HG03039 (cell line): ENCODE measurements at regions not wholly inside any gene's neighbourhood (a gene's known extent, or its start where the extent isn't known, plus 50 kb on each side); places are given as distances from the start of the nearest gene placed in this dataset.
"Not testable (repeated sequence)": the region's sequence is repeated elsewhere in the genome, so short reads cannot be mapped to it uniquely, and the experiment has no call there.

ENCODE experiments used
- ATAC-seq: cut with Tn5 transposase; IDR thresholded peaks from one replicate; pipeline ENCODE4 v1.9.1; 2021; ENCODE audit warnings: mild to moderate bottlenecking, moderate library complexity; ENCODE audit not compliant: unreplicated experiment

DNA sequence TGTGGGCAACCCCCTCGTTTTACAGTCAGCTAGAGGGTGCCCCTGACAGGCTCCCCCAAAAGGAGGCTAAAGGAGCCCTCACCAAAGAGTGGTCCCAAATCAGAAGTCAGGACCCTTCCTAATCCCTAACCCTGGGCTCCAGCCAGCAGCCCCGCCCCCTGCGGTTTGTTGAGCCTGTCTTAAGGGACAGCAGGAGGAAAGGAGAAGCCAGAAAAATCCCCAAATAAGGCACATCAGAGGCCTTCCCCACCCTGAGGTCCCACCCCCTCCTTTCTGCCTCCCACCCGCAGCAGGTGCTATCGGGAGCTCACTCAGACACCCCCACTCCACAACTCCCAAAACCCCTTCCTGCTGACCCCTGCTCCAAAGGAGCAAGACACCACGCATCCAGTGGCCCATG lies 127.2 kb downstream of the TNFRSF13B start:
- ATAC-seq: not testable (repeated sequence)

- not testable (repeated sequence) for ATAC-seq
These were observed 128.4 kb downstream of the TNFRSF13B start for GRCh38 chr17:16843511-16843910.

- ATAC-seq: not testable (repeated sequence)
These were observed 129.6 kb downstream of the TNFRSF13B start for GRCh38 chr17:16842346-16842745.

- not testable (repeated sequence) for ATAC-seq
These were observed 130.0 kb downstream of the TNFRSF13B start for GRCh38 chr17:16841896-16842295.

- not testable (repeated sequence) for ATAC-seq
These were observed 131.7 kb downstream of the TNFRSF13B start for GRCh38 chr17:16840219-16840618.

DNA sequence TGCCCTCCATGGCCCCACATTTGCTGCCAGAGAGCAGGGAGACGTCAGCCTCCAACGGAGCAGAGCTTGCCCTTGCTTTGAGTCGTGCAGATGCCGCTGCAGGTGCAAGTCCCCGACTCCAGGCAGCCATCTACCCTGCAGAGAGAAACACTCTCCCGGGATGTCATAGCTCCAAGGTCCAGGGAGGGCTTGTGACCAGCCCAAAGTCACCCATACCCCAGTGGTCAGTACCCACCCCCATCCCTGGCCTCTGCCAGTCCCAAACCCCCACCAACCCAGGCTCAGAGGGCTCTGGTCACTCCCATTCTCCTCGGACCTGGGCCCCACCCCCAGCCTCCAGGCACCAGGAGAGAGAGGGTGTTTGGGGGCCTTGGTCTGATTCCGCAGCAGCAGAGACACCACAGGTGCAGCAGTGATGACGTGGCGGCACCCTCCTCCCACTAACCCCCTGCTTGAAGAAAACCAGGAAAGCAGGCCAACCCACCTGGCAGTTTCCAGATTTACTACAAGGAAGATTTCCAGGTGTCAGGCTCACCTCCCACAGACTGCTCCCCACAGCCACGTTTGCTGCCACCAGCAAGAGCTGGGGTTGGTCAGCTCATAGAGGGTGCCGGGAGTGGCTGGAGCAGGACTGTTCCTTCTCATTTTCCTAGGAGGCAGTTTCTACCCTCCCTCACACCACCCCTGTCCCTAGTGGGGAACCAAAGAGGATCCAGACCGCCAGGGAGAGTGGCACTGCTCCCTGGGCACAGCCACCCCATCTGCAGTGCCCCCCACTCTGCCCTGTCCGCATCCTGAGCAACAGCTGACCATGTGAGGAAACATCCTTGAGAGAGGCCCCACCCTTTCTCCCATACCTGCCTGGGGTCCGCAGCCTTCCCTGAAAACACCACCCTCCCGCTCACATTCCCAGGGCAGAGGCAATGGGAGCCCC lies 132.4 kb downstream of the TNFRSF13B start:
- ATAC-seq: not testable (repeated sequence)

GRCh38 chr17:16838795-16839194 lies 133.1 kb downstream of the TNFRSF13B start:
- not testable (repeated sequence) for ATAC-seq

DNA sequence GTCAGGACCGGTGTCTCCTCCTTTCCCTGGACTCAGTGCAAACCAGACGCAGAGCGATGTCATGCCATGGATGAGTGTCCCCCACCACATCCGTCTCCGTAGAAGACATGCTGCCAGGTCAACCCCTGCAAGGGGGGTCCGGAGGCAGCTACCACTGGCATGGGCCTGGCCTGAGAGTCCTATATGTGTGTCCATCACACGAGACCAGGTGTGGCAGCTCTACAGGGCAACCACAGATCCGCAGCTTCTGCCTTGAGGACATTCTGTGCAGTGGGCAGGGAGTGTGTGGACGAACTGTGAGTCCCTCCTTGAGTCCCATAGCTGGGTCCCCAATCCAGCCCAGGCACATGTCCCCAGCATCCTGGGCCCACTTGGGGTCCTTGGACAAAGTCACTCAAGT lies 133.6 kb downstream of the TNFRSF13B start:
- not testable (repeated sequence) for ATAC-seq

DNA sequence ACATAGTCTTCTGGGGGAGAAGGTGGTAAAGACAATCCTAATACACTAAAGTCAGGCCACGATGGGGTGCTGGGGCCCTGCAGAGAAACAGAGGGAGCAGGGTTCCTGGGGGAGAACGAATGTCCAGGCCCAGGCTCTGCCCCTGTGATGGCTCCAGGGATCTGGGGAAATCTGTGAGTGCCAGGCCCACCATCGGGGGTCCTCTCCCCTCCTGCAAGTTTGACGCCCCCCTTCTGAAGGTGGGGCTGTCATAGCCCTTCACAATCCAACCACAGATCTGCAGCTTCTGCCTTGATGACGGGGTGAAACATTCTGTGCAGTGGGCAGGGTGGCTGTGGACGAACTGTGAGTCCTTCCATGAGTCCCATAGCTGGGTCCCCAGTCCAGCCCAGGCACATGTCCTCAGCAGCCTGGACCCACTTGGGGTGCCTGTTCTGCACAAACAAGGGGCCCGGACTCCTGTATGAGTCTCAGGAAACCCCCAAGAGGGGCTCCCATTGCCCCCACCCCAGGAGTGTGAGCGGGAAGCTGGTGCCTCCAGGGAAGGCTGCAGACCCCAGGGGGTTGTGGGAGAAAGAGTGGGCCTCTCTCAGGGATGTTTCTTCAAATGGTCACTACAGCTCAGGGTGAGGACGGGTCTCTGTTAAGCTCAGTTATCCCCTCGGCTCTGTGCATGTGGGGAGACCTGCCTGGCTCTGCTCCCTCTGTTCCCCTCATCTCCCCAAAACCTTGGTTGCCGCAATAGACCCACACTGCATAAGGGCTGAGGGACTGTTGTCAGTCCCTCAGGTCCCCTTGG lies 134.3 kb downstream of the TNFRSF13B start:
- not testable (repeated sequence) for ATAC-seq

DNA sequence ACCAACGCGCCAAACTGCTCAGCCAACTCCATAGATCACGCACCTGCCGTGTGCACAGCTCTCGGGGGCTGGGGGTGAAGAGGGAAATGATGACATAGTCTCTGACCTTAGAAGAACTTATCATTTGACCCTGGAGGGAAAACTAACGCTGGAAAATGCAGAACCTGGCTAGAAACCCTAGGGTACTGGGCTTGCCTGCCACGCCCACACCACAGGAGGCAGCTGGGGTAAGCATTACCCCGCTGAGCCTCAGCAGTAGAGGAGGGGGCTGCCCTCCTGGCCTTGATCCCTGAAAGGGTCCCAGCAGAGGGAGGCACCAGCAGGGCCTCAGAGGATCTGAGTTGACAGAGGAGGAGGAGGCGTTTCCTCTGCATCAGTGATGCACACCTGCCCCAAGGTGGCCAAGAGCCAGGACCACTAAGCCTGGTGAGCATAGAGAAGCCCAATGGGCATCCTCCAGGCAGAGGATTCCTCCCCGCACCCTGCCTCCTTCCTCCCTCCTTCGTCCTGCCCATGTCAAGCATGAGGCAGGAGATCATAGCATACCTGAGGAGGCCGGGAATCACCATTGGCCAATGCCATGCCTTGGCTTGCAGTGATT lies 135.5 kb downstream of the TNFRSF13B start:
- ATAC-seq: not testable (repeated sequence)

- not testable (repeated sequence) for ATAC-seq
These were observed 138.4 kb downstream of the TNFRSF13B start for GRCh38 chr17:16833517-16833916.

- not testable (repeated sequence) for ATAC-seq
These were observed 139.1 kb downstream of the TNFRSF13B start for GRCh38 chr17:16832853-16833252.

DNA sequence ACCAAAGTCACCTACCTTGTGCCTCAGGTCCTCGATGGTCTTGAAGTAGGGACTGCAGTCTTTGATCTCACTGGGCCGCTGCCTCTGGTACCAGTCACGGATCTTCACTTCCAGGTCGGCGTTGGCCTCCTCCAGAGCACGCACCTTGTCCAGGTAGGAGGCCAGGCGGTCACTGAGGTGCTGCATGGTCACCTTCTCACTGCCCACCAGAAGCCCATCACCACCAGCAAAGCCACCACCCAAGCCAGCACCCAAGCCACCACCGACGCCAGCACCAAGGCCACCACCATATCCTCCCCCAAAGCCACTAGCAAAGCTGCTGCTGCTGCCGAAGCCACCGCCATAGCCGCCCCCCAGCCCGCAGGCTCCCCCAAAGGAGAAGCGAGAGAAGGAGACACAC lies 139.7 kb downstream of the TNFRSF13B start:
- not testable (repeated sequence) for ATAC-seq

DNA sequence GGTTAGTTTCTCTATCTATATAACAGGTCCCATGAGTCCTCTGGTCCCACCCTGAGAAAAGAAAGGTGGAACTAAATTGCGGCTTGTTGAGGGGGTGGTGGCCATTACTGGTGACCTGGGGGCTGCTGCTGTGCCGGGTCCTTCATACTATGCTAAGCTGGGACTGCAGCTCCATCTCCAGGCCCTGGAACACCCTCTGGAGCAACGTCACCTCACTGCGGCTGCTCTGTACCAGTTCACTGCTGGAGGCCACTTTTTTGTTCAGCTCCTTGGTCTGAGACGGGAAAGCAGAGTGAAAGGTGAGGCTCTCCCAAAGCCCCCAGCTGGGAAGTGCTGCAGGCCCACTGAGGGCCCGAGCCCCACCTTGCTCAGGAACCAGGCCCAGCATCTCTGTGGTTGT lies 140.7 kb downstream of the CCDC144A start:
- ATAC-seq: not testable (repeated sequence)

DNA sequence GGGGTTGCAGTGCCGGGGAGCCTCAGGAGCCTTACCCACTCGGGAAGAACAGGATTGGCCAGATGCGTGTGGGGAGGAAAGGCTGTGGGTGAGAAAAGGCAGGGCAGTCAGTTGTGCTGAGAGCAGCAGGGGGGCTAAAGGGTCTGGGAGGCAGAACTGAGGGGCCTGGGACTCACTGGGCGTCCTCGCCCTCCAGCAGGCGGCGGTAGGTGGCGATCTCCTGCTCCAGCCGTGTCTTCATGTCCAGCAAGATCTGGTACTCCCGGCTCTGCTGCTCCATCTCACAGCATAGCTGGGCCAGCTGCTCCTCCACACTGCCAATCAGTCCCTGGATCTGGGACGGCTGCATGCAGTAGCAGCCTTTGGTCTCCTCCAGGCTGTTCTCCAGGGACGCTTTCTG lies 140.2 kb downstream of the CCDC144A start:
- not testable (repeated sequence) for ATAC-seq
